Thymus (tissue), 11 donors: ENCODE measurements at regions not wholly inside any gene's neighbourhood (a gene's known extent, or its start where the extent isn't known, plus 50 kb on each side); places are given as distances from the start of the nearest gene placed in this dataset.

Source experiments
- DNase-seq, 9 donors: peaks; one replicate each; pipeline ENCODE4 v3.0.0-alpha.2; 2013; ENCODE audit warnings: low spot score in 9 of 9, low read depth in 6 of 9, missing footprints in 1 of 9
- H3K27ac ChIP-seq, 2 donors: one replicate each; pipeline ENCODE4 v1.5.1; 2013; ENCODE audit warnings: control low read depth in 1 of 2, low read depth in 1 of 2, low read length in 1 of 2, mild to moderate bottlenecking in 1 of 2, moderate library complexity in 1 of 2
- H3K27me3 ChIP-seq, 2 donors: one replicate each; pipeline ENCODE4 v1.5.1; 2013; ENCODE audit warnings: low read length in 1 of 2; ENCODE audit not compliant: control insufficient read depth in 2 of 2, insufficient read depth in 1 of 2
- H3K36me3 ChIP-seq, 2 donors: one replicate each; pipeline ENCODE4 v1.5.1; 2013; ENCODE audit warnings: low read length in 1 of 2, mild to moderate bottlenecking in 1 of 2, moderate library complexity in 1 of 2; ENCODE audit not compliant: control insufficient read depth in 2 of 2, insufficient read depth in 2 of 2
- H3K4me1 ChIP-seq, 2 donors: one replicate each; pipeline ENCODE4 v1.5.1; 2013; ENCODE audit warnings: low read length in 2 of 2; ENCODE audit not compliant: control insufficient read depth in 2 of 2, insufficient read depth in 2 of 2
- H3K4me3 ChIP-seq, 2 donors: one replicate each; pipeline ENCODE4 v1.5.1; 2013; ENCODE audit warnings: low read length in 2 of 2, control low read depth in 1 of 2, mild to moderate bottlenecking in 1 of 2
- H3K9me3 ChIP-seq, 2 donors: one replicate each; pipeline ENCODE4 v1.5.1; 2013; ENCODE audit warnings: low read length in 1 of 2, mild to moderate bottlenecking in 1 of 2; ENCODE audit not compliant: control insufficient read depth in 2 of 2, insufficient read depth in 1 of 2
- WGBS: extraction: QIAGEN DNeasy Blood & Tissue Kit; methylation state at CpG from one replicate; pipeline ENCODE4 v1.1.7; 2013; 5-methylcytosine and 5-hydroxymethylcytosine counted together
- donor health status: healthy.

GRCh38 chrX:121308276-121308805 lies 260.9 kb downstream of the GLUD2 start:
- Histone ChIP-seq H3K36me3 (no peaks in the 10 kb centered on the region), H3K9me3 (no peaks in the 10 kb centered on the region), H3K4me1 (no peaks in the 10 kb centered on the region), H3K27ac (no peak overlapping the region), H3K4me3 (no peak overlapping the region), H3K27me3 (no peaks in the 10 kb centered on the region)
- peak in 4 of 9 donors; percentile 0 to 33 (median 7) for DNase-seq
- 25% methylated on average over 3 of the region's 3 CpGs for WGBS

GRCh38 chrX:121310820-121311219 lies 263.4 kb downstream of the GLUD2 start:
- H3K4me3 ChIP-seq, result no peak overlapping the region
- H3K27ac ChIP-seq, result no peak overlapping the region
- no peaks in the 10 kb centered on the region for H3K9me3 ChIP-seq
- no peaks in the 10 kb centered on the region for H3K4me1 ChIP-seq
- H3K27me3 ChIP-seq, result no peaks in the 10 kb centered on the region
- no peak for DNase-seq
- no peaks in the 10 kb centered on the region for H3K36me3 ChIP-seq
- WGBS, result 84% methylated on average over 2 of the region's 2 CpGs

GRCh38 chrX:121320441-121320840 lies 273.0 kb downstream of the GLUD2 start:
- WGBS, result 94% methylated on average over 1 of the region's 1 CpG
- no peaks in the 10 kb centered on the region for H3K9me3 ChIP-seq
- H3K27ac ChIP-seq, result no peak overlapping the region
- H3K4me1 ChIP-seq, result no peaks in the 10 kb centered on the region
- no peaks in the 10 kb centered on the region for H3K27me3 ChIP-seq
- H3K36me3 ChIP-seq, result no peaks in the 10 kb centered on the region
- H3K4me3 ChIP-seq, result no peak overlapping the region
- DNase-seq, result no peak

- no peak overlapping the region for H3K4me3 ChIP-seq
- H3K27me3 ChIP-seq, result no peaks in the 10 kb centered on the region
- no peaks in the 10 kb centered on the region for H3K36me3 ChIP-seq
- H3K4me1 ChIP-seq, result no peaks in the 10 kb centered on the region
- 94% methylated on average over 1 of the region's 1 CpG for WGBS
- no peaks in the 10 kb centered on the region for H3K9me3 ChIP-seq
- DNase-seq, result peak in 1 of 9 donors; percentile 22
- no peak overlapping the region for H3K27ac ChIP-seq
Measured at GRCh38 chrX:121322159-121322558, 274.7 kb downstream of the GLUD2 start.

- Histone ChIP-seq H3K9me3 (no peaks in the 10 kb centered on the region), H3K4me3 (no peak overlapping the region), H3K4me1 (no peaks in the 10 kb centered on the region), H3K36me3 (no peaks in the 10 kb centered on the region), H3K27me3 (no peaks in the 10 kb centered on the region), H3K27ac (no peak overlapping the region)
- DNase-seq, result no peak
- 98% methylated on average over 1 of the region's 1 CpG for WGBS
Measured at GRCh38 chrX:121323337-121323736, 275.9 kb downstream of the GLUD2 start.

- H3K9me3 ChIP-seq, result no peaks in the 10 kb centered on the region
- no peaks in the 10 kb centered on the region for H3K4me1 ChIP-seq
- DNase-seq, result peak in 2 of 9 donors; percentile 6 to 19
- H3K4me3 ChIP-seq, result no peak overlapping the region
- 50% methylated on average over 3 of the region's 3 CpGs for WGBS
- H3K36me3 ChIP-seq, result no peaks in the 10 kb centered on the region
- no peak overlapping the region for H3K27ac ChIP-seq
- H3K27me3 ChIP-seq, result no peaks in the 10 kb centered on the region
Measured at GRCh38 chrX:121333942-121334341, 286.5 kb downstream of the GLUD2 start.

- no peak for DNase-seq
- Histone ChIP-seq H3K9me3 (no peaks in the 10 kb centered on the region), H3K36me3 (no peaks in the 10 kb centered on the region), H3K27ac (no peak overlapping the region), H3K4me3 (no peak overlapping the region), H3K4me1 (no peaks in the 10 kb centered on the region), H3K27me3 (no peaks in the 10 kb centered on the region)
- WGBS, result 97% methylated on average over 4 of the region's 4 CpGs
Measured at GRCh38 chrX:121336831-121337421, 289.5 kb downstream of the GLUD2 start.

GRCh38 chrX:121337816-121338215 lies 290.4 kb downstream of the GLUD2 start:
- no peak for DNase-seq
- H3K27ac ChIP-seq, result no peak overlapping the region
- H3K4me1 ChIP-seq, result no peaks in the 10 kb centered on the region
- H3K27me3 ChIP-seq, result no peaks in the 10 kb centered on the region
- no peaks in the 10 kb centered on the region for H3K9me3 ChIP-seq
- H3K36me3 ChIP-seq, result no peaks in the 10 kb centered on the region
- H3K4me3 ChIP-seq, result no peak overlapping the region
- 93% methylated on average over 2 of the region's 2 CpGs for WGBS

- H3K27ac ChIP-seq, result no peak overlapping the region
- H3K36me3 ChIP-seq, result no peaks in the 10 kb centered on the region
- H3K9me3 ChIP-seq, result no peaks in the 10 kb centered on the region
- no peak overlapping the region for H3K4me3 ChIP-seq
- DNase-seq, result peak in 2 of 9 donors; percentile 1 to 40
- H3K4me1 ChIP-seq, result no peaks in the 10 kb centered on the region
- H3K27me3 ChIP-seq, result no peaks in the 10 kb centered on the region
- WGBS, result 50% methylated on average over 3 of the region's 3 CpGs
Measured at GRCh38 chrX:121349263-121349662, 301.9 kb downstream of the GLUD2 start.
